Muscle layer of colon (tissue), 2 donors: ENCODE measurements at regions not wholly inside any gene's neighbourhood (a gene's known extent, or its start where the extent isn't known, plus 50 kb on each side); places are given as distances from the start of the nearest gene placed in this dataset.
"Not testable (repeated sequence)": the region's sequence is repeated elsewhere in the genome, so short reads cannot be mapped to it uniquely, and the experiment has no call there.

Experiments used
- H3K27ac ChIP-seq: one replicate; pipeline ENCODE4 v1.7.0; 2013; ENCODE audit warnings: low read depth, mild to moderate bottlenecking, low read length, moderate library complexity
- H3K27me3 ChIP-seq, 2 donors: one replicate each; pipeline ENCODE4 v1.7.0; 2013; ENCODE audit warnings: low read length in 2 of 2, mild to moderate bottlenecking in 2 of 2; ENCODE audit not compliant: insufficient read depth in 2 of 2, control insufficient read depth in 1 of 2
- H3K36me3 ChIP-seq: one replicate; pipeline ENCODE4 v1.7.0; 2013; ENCODE audit warnings: mild to moderate bottlenecking, low read length; ENCODE audit not compliant: insufficient read depth
- H3K4me1 ChIP-seq: one replicate; pipeline ENCODE4 v1.7.0; 2013; ENCODE audit warnings: mild to moderate bottlenecking, low read length; ENCODE audit not compliant: insufficient read depth
- H3K4me3 ChIP-seq, 2 donors: one replicate each; pipeline ENCODE4 v1.7.0; 2013; ENCODE audit warnings: low read length in 2 of 2, low read depth in 1 of 2, mild to moderate bottlenecking in 1 of 2, moderate library complexity in 1 of 2
- H3K9ac ChIP-seq: one replicate; pipeline ENCODE4 v1.7.0; 2013; ENCODE audit warnings: low read length
- H3K9me3 ChIP-seq: one replicate; pipeline ENCODE4 v1.7.0; 2013; ENCODE audit warnings: mild to moderate bottlenecking, low read length
- donor health status: abdominal sarcoma.
- donor health status: Adenocarcinoma of cecum.

- H3K36me3 ChIP-seq, result no peaks in the 10 kb centered on the region
- no peaks in the 10 kb centered on the region for H3K4me1 ChIP-seq
- no peak overlapping the region for H3K9ac ChIP-seq
- no peak overlapping the region for H3K4me3 ChIP-seq
- H3K27ac ChIP-seq, result no peak overlapping the region
- no peaks in the 10 kb centered on the region for H3K9me3 ChIP-seq
- H3K27me3 ChIP-seq, result no peaks in the 10 kb centered on the region
These were observed 126.9 kb downstream of the DUSP6 start for GRCh38 chr12:89225401-89225800.

DNA sequence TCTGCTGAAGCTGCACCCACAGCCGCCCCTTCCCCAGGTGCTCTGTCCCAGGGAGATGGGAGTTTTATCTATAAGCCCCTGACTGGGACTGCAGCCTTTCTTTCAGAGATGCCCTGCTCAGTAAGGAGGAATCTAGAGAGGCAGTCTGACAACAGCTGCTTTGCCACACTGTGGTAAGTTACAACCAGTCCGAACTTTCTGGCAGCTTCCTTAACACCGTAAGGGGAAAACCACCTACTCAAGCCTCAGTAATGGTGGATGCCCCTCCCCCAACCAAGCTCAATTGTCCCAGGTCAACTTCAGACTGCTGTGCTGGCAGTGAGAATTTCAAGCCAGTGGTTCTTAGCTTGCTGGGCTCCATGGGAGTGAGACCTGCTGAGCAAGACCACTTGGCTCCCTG is 129.7 kb downstream of the DUSP6 start:
- not testable (repeated sequence) for H3K27me3 ChIP-seq, H3K4me3 ChIP-seq, H3K4me1 ChIP-seq, H3K36me3 ChIP-seq, H3K9me3 ChIP-seq, H3K9ac ChIP-seq, H3K27ac ChIP-seq

- Histone ChIP-seq H3K9me3 (no peaks in the 10 kb centered on the region), H3K36me3 (no peaks in the 10 kb centered on the region), H3K9ac (no peak overlapping the region), H3K27ac (no peak overlapping the region), H3K27me3 (no peaks in the 10 kb centered on the region), H3K4me1 (peaks cover 4% of the 10 kb centered on the region), H3K4me3 (no peak overlapping the region)
These were observed 134.8 kb downstream of the DUSP6 start for GRCh38 chr12:89217472-89217871.

- Histone ChIP-seq H3K27ac (no peak overlapping the region), H3K4me1 (peaks cover 7% of the 10 kb centered on the region), H3K9ac (no peak overlapping the region), H3K27me3 (no peaks in the 10 kb centered on the region), H3K4me3 (no peak overlapping the region), H3K9me3 (no peaks in the 10 kb centered on the region), H3K36me3 (no peaks in the 10 kb centered on the region)
These were observed 135.9 kb downstream of the DUSP6 start for GRCh38 chr12:89216211-89216952.

GRCh38 chr12:89215196-89215595 is 137.1 kb downstream of the DUSP6 start:
- Histone ChIP-seq H3K9ac (no peak overlapping the region), H3K36me3 (no peaks in the 10 kb centered on the region), H3K9me3 (no peaks in the 10 kb centered on the region)

DNA sequence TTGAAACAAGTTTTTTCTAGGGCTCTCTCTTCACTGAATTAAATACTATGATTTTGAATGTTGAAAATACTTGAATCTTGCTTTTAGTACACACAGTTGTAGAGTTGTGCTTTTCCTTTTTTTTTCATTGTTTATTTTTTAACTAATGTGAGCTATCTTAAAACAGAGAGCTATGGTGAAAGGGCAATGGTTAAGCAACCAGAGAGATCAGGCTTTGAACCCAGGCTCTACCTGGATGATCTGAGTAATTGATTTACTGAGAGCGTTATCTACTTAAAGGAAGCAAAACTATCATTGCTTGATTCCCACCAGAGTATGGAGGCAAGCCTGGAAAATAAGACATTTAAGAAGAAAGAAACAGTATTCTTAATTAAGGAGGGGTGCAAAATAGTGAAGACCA is 138.6 kb downstream of the DUSP6 start:
- no peak overlapping the region for H3K4me3 ChIP-seq
- no peaks in the 10 kb centered on the region for H3K9me3 ChIP-seq
- peaks cover 7% of the 10 kb centered on the region for H3K4me1 ChIP-seq
- H3K36me3 ChIP-seq, result no peaks in the 10 kb centered on the region
- H3K27me3 ChIP-seq, result no peaks in the 10 kb centered on the region
- H3K9ac ChIP-seq, result no peak overlapping the region
- H3K27ac ChIP-seq, result no peak overlapping the region

More at GRCh38 chr12:89215196-89215595, 137.1 kb downstream of the DUSP6 start:
- Histone ChIP-seq H3K27ac (no peak overlapping the region), H3K27me3 (no peaks in the 10 kb centered on the region), H3K4me1 (peaks cover 7% of the 10 kb centered on the region), H3K4me3 (no peak overlapping the region)

DNA sequence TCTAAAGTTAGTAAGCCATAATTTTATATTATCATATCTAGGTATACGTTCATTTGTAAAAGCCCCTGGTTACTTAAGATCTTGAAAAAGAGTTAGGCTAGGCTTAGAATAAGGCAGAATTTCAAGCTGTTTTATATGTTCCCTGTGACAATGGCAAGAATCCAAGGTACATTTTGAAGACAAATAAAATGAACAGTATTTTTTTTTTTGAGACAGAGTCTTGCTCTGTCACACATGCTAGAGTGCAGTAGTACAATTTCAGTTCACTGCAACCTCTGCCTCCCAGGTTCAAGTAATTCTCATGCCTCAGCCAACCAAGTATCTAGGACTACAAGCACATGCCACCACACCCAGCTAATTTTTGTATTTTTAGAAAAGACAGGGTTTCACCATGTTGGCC is 139.2 kb downstream of the DUSP6 start:
- H3K27ac ChIP-seq, result no peak overlapping the region
- no peaks in the 10 kb centered on the region for H3K27me3 ChIP-seq
- no peak overlapping the region for H3K4me3 ChIP-seq
- no peaks in the 10 kb centered on the region for H3K9me3 ChIP-seq
- peaks cover 7% of the 10 kb centered on the region for H3K4me1 ChIP-seq
- no peaks in the 10 kb centered on the region for H3K36me3 ChIP-seq
- H3K9ac ChIP-seq, result no peak overlapping the region

GRCh38 chr12:89212339-89212771 is 139.9 kb downstream of the DUSP6 start:
- no peak overlapping the region for H3K27ac ChIP-seq
- no peaks in the 10 kb centered on the region for H3K36me3 ChIP-seq
- H3K27me3 ChIP-seq, result no peaks in the 10 kb centered on the region
- peaks cover 7% of the 10 kb centered on the region for H3K4me1 ChIP-seq
- H3K9ac ChIP-seq, result no peak overlapping the region
- H3K4me3 ChIP-seq, result no peak overlapping the region
- H3K9me3 ChIP-seq, result no peaks in the 10 kb centered on the region

- Histone ChIP-seq H3K9ac (no peak overlapping the region), H3K27ac (no peak overlapping the region)
These were observed 140.8 kb downstream of the DUSP6 start for GRCh38 chr12:89211456-89211855.

DNA sequence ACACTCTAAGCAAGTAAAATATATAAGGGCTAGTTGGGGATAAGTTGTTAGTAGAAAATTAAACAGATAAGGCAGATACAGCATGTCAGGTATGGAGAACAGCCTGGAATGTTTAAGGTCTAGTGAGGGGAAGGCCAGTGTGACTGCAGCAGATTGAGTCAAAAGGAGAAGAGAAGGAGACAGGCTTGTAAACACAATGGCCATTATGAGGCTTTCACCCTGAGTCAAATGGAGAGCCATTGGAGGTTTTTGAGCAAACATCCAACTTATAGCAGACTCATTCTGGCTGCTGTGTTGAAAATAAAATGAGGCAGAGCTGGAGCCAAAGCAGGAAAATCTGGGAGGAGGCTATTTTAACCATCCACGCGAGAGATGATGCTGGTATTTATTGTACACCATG is 142.0 kb downstream of the DUSP6 start:
- Histone ChIP-seq H3K36me3 (no peaks in the 10 kb centered on the region), H3K4me3 (no peak overlapping the region), H3K27ac (no peak overlapping the region), H3K27me3 (no peaks in the 10 kb centered on the region), H3K9me3 (no peaks in the 10 kb centered on the region), H3K9ac (no peak overlapping the region), H3K4me1 (peaks cover 7% of the 10 kb centered on the region)

More at GRCh38 chr12:89211456-89211855, 140.8 kb downstream of the DUSP6 start:
- no peaks in the 10 kb centered on the region for H3K36me3 ChIP-seq
- H3K4me3 ChIP-seq, result no peak overlapping the region
- H3K4me1 ChIP-seq, result peaks cover 7% of the 10 kb centered on the region
- H3K9me3 ChIP-seq, result no peaks in the 10 kb centered on the region
- no peaks in the 10 kb centered on the region for H3K27me3 ChIP-seq

- no peak overlapping the region for H3K4me3 ChIP-seq
- no peaks in the 10 kb centered on the region for H3K9me3 ChIP-seq
- H3K4me1 ChIP-seq, result peaks cover 7% of the 10 kb centered on the region
- no peak overlapping the region for H3K27ac ChIP-seq
- no peaks in the 10 kb centered on the region for H3K36me3 ChIP-seq
- H3K27me3 ChIP-seq, result no peaks in the 10 kb centered on the region
- no peak overlapping the region for H3K9ac ChIP-seq
These were observed 143.6 kb downstream of the DUSP6 start for GRCh38 chr12:89208661-89209096.

DNA sequence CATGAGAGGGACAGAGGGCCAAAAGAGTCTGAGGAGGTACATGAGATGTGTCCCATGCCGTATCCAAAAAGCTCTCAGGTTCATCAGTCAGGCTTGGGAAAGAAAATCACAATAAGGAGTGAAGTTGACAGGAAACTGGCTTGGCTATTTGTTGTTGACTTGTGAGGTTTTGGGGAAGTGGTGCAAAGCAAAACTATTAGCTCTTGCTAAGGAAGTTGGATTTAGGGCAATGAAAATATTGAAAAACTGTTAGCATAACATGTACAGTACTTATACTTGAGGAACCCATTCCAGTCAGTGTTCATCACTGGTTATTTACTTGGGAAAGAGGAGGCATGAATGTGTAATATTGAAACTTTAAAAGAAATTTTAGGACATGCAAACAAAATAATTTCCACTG is 145.9 kb downstream of the DUSP6 start:
- Histone ChIP-seq H3K4me3 (no peak overlapping the region), H3K4me1 (no peaks in the 10 kb centered on the region), H3K9ac (no peak overlapping the region), H3K27me3 (no peaks in the 10 kb centered on the region), H3K9me3 (no peaks in the 10 kb centered on the region), H3K36me3 (no peaks in the 10 kb centered on the region), H3K27ac (no peak overlapping the region)
